GM19468 (cell line): ENCODE measurements at regions not wholly inside any gene's neighbourhood (a gene's known extent, or its start where the extent isn't known, plus 50 kb on each side); places are given as distances from the start of the nearest gene placed in this dataset.

ENCODE experiments used
- ATAC-seq: cut with Tn5 transposase; IDR thresholded peaks from one replicate; pipeline ENCODE4 v1.9.1; 2021; ENCODE audit warnings: mild to moderate bottlenecking, moderate library complexity, moderate number of reproducible peaks; ENCODE audit not compliant: unreplicated experiment; ENCODE audit errors: extremely low read depth

DNA sequence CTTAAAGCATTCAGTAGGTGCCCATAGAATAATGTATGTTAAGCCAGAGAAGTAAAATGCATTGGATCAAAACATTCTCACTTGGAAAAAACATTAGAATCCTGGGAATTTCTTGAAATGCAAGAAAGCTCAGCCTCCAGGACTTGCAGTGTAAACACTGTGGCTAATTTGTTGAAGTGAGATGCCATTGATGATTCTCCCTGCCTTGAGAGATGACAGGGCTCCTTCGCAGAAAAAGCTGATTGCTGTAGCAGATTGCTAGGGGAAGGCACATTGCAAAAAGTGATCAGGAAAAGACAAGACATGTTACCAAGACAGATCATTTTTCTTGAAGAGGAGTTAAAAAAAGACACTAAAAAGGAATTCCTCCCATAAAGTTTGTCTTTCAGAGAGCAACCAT, 204.2 kb upstream of the HMGA2 start:
- no peak for ATAC-seq

DNA sequence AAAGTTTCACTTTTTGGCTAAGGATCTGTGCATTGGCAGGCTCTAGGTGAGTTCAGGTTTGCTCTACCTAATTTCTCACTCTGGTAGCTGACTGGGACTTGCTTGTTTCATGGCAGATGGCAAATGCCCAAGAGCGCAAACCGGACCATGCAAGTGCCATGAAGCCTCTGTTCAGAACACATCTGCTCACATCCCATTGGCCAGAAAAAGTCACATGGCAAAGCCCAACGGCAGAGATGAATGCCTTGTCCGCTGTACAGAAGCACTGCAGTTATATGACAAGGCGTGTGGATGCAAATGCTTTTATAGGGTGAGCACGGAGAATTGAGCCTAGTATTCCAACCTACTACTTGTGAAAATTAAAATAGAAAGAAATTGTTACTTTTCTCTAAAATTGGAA, 202.2 kb upstream of the HMGA2 start:
- no peak for ATAC-seq

DNA sequence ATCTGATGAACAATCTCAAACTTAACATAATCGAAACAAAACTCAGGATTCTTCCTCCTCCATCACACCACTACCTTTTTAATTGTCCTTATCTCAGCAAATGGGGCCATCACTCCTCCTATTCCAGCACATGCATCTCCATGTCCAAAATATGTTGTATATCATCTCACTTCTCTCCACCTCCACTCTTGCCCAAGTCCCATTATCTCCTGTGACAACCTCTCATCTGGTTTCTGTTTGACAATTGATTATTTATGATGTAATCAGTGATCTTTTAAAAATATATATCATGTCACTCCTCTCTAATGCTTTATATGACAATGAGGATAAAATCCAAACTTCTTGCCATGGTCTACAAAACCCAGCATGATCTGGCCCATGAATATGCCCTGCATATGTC, 200.8 kb upstream of the HMGA2 start:
- ATAC-seq, result no peak

DNA sequence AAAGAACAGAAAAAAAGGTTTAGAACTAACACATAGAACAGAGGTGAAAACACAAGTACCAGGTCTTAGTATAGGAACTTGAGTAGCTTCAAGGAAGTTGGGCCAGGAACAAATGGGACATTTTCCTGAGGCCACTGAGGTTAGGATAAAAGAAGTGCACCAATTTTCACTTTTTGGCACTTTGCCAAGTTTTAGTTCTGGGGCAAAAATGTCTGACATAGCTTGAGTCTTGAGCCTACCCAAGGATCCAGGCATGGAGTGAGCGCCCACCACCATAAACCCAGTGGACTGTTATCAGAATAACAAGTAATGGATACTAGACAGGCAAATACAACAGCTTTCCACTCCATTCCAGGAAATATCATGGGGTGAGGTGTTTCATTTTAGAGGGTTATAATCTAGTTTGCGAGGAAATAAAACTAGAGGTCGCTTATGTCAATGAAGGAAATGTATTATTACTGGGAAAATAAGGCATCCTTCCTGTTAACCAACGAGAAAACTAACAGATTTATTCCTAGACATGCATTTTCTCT, 199.7 kb upstream of the HMGA2 start:
- ATAC-seq, result no peak

DNA sequence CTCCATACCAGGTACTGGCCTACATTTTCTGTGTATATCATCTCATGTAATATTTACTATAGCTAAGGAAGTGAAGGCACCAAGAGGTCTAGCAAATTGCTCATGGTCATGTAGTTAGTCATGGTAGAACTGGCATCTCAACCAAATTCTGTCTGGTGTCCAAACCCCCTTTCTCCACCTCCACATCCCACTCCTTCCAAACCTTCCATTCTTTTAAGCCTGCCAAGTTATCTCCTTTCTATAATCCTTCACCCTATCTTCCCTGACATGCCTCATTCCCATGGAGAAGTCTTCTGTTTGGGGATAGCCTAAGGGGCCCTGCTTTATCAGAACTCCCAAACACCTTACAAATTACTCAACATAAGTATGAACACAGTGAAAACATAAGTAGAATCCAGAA, 196.2 kb upstream of the HMGA2 start:
- no peak for ATAC-seq

DNA sequence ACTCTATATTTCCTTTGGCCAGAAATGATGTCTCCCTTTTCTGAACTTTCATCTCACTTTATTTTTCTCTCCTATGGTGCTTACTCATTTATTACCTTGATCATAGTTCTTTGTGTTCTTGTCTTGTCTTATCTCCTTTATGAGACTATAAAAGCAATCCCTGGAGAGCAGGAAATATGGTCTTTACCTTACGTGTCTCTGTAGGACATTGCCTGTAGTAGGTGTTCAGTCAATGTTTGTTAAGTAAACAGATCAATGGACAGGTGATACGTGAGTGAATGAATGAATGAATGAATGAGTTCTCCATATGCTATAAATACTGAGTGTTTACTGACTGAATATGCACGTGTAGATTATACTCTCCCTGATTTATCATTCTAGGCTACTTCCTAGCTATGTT, 193.7 kb upstream of the HMGA2 start:
- ATAC-seq, result no peak

DNA sequence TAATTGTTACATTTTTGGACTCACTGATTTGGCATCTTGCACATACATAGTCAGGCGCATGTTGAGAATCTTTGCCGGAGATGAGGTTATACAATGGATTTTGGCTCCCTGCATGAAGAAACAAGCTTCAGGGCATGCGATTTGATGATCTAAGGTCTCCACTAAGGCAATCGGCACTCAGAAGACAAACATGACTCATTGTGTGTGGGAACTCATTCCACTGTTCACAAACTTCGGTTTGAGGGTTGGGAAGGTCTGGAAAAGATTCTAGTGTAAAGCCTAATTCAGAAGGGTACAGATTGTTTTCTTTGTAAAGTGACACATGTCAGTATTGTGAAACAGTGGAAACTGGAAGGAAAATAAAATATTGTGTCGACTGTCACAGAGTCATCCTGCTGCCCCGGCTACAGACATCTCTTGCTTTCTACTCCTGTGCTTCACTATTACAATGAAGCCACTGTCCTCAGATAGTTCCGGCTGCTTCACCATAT, 192.6 kb upstream of the HMGA2 start:
- ATAC-seq, result no peak

DNA sequence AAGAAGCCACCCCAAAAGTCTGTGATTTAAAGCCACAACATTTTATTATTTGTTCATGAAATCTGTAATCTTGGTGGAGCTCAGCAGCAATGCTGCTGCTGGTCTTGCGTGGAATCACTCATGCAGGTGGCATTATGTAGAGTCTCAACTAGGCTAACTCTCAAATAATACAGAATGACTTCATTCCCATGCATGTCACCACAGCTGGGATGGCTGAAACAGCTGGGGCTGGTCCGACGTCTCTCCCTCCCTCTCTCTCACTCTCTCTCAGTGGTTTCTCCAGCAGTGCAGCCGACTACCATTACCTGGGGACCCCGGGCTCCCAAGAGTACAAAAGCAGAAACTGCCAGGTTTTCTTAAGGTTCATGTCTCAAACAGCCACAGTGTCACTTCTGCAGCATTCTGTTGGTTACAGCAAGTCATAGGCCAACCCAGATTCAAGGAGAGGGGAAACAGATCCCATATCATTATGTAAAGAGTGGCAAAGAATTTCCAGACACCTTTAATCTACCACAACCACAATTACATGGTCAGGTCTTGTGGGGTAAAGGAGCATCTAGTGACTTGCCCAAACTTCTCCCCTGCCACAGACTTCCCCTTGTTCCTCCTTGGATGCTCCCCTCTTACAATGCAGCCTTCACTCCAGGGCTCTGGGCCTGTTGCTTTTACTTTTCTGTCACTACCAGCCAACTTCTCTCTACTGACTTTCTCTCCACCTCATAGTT, 192.0 kb upstream of the HMGA2 start:
- no peak for ATAC-seq

DNA sequence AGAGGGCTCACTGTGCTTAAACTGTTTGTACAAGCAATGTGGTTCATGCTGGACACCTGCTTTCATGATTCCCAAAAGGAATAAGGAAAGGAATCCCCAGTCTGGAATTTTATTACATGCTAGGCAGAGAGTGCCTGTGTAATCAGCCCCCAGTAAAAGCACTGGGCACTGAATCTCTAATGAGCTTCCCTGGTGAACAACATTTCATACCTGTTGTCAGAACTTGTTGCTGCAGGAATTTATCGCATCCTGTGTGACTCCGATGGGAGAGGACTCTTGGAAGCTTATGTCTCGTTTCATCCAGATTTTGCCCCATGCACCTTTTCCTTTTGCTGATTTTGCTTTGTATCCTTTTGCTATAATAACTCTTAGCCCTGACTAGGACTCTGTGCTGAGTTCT, 190.2 kb upstream of the HMGA2 start:
- no peak for ATAC-seq

DNA sequence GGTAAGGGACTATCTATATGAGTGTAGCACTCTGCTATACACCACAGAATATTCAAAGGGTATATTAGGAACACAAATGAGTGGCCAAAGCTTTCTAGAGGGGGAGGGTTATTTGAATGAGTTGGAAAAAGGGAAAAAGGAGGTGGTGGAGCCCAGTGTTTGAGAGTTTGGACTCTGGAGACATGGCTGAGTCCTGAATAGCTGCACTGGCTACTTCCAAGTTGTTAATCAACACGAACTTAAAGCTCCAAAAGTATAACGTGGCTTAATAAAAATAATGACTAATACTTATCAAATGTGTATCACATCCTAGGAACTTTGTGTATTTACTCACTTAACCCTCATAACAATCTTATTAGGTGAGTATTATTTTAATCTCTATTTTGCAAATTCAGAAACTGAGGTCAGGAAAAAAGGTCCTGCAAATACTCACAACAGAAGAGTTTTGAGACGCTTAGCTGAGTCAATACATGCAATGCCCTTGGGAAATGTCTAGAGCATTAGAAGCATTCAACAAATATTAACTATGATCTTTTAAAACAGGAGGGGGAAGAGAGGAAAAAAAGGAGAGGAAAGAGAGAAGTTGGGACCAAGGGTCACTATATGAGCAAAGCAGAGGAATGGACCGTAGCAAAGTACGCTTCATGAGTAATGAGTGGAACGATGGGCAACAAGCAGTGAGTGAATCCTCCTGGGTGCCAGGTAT, 189.5 kb upstream of the HMGA2 start:
- ATAC-seq, result no peak

DNA sequence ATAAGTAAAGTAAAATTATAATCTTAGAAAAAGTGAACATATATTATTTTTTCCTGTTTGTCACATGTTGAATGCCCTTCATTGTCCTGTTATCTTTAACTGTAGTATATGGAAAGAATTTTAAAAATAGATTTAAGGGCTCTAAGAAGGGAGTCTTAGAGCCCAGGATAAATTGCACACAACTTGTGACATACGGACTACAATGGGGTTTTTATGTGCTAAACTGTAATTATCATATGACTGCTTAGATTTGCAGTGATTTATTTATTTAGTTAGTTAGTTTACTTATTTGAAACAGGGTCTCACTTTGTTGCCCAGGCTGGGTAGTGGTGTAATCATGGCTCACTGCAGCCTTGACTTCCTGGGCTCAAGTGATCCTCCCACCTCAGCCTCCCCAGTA, 187.8 kb upstream of the HMGA2 start:
- ATAC-seq, result no peak

DNA sequence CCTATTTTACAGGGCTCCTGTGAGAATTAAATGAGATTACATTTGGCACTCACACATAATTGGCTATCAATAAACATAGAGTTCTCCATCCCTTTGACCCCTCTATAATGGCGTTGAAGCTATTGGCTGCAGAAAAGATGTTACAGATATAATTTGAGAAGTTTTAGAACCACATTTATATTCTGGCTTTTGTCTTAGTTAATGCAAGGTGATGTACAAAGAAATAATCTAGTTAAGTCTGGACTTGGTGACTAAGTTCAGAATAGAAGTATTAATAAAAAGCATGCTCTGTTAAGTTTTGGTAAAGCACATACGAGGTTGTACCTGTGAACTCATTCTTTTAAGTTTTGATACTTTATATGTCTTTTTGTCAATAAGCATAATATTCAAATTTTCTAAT, 187.1 kb upstream of the HMGA2 start:
- ATAC-seq, result no peak

DNA sequence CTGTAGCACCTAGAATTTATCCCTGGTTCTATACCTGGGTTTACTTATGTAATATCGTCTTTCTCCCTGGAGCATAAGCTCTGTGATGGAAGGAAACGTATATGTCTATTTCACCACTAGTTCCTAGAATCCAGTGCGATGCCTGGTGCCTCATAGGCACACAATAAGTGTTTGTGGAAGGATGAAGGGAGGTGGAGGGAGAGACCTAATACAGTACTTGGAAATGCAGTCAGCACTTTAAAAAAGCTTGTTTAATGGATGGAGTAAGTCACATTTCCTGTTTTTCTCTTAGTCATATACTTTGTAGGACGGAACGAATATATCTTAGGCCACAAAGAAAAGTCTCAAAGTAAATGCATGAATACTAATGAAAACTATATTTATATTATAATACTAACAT, 186.5 kb upstream of the HMGA2 start:
- no peak for ATAC-seq

DNA sequence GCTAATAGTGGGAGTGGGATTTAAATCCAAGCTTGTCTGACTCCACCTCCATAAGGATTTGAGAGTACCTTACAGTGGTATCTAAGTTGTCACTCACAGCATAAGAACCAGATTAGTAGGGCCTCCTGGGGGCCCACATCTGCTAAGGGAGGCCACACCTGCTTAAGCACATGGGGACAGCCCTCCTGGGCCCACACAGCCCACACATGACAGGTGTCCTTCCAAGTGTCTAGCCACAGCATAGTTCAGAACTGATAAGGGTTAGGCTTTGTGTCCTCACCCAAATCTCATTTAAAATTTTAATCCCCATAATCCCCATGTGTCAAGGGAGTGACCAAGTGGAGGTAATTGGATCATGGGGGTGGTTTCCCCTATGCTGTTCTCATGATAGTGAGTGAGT, 186.0 kb upstream of the HMGA2 start:
- no peak for ATAC-seq

DNA sequence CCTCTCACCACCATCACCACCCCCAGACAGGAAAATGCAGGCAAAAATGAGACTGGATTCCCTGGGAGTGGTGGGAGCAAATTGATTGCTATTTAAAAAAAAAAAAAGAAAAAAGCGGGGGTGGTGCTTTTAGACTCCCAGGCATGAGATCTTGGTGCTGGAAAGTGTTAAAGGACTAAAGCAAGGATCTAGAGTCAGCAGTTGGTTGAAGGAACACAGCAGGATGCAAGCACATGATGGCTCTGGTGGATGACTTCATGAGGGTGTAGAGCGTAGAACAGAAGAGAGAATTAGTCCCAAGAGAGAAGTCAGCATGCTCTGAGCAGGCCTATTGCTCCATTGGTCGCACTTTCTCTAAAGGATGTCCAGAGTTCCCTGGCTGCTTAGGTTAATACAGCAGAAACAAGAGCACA, 183.8 kb upstream of the HMGA2 start:
- ATAC-seq, result no peak

DNA sequence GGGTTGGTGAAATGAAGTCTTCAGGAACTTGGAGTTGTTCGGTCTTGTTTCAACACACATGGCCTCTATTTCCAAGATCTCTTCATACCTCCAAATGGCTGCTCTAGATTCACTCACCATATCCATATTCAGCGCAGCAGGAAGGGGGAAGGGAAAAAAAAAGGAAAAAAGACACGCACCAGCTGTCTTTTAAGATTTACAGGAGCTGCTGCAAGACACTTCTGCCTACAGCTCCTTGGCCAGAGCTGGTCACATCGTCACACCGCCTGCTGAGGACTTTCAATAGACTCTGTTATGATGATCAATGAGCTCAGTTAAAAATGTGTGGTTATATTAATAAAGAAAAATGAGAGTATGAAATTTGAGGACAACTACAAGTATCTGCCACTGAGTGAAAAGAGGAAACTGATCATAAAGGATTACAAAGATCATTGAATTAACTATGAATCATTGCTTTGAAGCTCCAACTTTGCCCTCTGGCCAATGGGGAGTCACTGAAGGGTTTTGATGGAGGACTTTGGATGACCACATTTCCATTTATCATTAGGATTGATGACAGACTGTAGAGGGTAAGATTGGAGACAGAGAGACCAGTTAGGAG, 182.1 kb upstream of the HMGA2 start:
- no peak for ATAC-seq

DNA sequence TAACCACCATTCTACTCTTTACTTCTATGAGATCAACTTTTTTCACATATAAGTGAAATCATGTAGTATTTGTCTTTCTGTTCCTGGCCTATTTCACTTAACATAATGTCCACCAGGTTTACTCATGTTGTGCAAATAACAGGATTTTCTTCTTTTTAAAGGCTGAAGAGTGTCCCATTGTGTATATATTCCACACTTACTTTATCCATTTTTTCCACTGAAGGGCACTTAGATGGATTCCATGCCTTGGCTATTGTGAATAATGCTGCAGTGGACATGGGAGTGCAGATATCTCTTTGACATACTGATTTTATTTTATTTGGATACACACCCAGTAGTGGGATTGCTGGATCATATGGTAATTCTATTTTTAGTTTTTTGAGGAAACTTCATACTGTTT, 181.1 kb upstream of the HMGA2 start:
- no peak for ATAC-seq

DNA sequence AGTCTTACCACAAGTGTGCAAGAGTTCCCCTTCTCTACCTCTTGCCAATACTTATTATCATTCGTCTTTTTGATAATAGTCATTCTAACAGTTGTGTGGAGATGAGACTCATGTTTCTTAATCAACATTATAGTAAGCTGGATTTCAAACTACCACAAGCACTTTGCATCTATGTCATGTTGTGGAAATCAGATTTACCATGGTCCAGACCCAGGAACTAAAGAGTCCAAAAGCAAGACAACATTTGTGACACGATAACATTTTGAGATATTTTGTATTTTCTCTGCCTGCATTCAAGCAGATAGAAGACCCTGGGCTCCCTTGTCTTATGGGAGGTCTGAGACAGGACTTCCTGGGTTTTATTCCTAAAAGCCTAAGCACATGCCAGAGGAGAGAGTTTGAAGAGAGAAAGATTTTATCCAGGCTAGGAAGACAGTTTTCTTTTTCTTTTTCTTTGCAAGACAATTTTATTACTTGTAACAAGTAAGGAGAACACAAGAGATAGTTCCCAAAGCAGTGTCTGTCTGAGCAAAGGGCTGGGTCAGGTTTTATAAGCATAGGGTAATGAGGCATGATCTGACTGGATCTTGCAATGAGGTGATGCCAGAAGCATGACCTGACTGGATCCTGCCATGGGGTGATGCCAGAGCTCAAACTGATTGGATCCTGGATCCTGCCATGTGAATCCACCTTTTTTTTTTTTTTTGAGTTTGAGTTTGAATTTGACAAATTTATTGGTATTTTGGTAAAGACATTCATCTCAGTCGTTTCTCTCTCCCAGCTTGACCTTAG, 180.5 kb upstream of the HMGA2 start:
- ATAC-seq, result no peak

DNA sequence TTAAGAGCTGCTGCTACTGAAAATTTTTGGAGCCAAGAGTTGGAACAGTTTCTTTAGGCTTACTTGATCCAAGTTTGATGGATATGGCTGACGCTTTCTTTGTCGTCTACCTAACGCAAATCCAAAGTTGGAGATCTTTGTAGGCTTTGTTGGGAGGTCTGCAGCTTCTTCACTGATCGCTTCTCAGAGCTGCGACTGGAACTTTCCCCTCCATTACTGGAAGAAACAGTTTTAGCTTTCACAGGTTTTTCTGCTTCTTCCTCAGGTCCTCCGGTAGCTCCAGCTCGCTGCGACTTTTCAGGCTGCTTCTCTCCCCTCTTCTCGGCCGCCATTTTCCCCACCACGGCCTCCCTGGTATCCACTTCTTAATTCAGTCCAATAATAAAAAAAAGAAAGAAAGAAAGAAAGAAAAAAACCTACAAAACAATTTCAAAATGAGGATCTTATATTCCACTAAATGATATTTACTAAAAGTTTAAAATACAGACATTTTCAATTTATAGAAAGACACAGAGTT, 178.1 kb upstream of the HMGA2 start:
- ATAC-seq, result no peak

DNA sequence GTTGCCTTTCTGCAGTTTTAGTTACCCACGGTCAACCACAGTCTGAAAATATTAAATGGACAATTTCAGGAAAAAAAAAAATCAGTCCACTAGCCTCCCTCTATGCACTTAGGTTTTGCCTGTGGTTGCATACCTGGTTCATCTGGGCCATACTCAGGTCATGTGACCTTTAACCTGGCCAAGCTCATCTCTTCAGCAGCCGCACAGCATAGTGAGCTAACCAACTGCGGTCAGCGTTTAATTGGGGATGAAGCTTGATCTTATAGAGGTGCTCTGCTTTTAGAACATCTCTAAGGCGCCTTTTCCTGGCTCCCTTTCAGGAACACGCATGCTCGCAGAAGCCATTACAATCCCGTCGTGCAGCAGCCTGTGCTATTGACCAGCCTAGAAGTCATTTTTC, 177.2 kb upstream of the HMGA2 start:
- no peak for ATAC-seq
